H1 (cell line): ENCODE measurements at regions not wholly inside any gene's neighbourhood (a gene's known extent, or its start where the extent isn't known, plus 50 kb on each side); places are given as distances from the start of the nearest gene placed in this dataset.

Source experiments
- CTCF ChIA-PET: fragments of 300-600 bp; sonication (Branson Sonifier 250); formaldehyde crosslinking; loops from one replicate; lab custom pipeline; 2021; ENCODE audit not compliant: partially characterized antibody; lab: Charles Lee
- POLR2A ChIA-PET: fragments of 300-600 bp; sonication (Branson Sonifier 250); formaldehyde crosslinking; loops from one replicate; lab custom pipeline; 2021; ENCODE audit warnings: inconsistent platforms; ENCODE audit not compliant: partially characterized antibody; lab: Charles Lee
- DNase-seq, 2 experiments: peaks; one replicate each; pipeline versions ENCODE4 v3.0.0 to v3.0.0-alpha.2; 2010 to 2022; ENCODE audit warnings: low spot score in 2 of 2, low read depth in 1 of 2, mixed read lengths in 1 of 2
- FAIRE-seq: peaks from 2 replicates; lab custom pipeline; 2011; peaks lifted over from hg19 to GRCh38; lab: Jason Lieb, UNC
- H2AFZ ChIP-seq: 2 replicates; pipeline ENCODE4 v1.8.1; 2012; ENCODE audit warnings: low read length, inconsistent platforms
- H2AK5ac ChIP-seq: 2 replicates; pipeline ENCODE4 v1.6.1; 2013; ENCODE audit warnings: low read depth, low read length
- H2BK120ac ChIP-seq: replicated peaks from 2 replicates; pipeline ENCODE3; 2013; ENCODE audit warnings: low read depth, low read length, inconsistent platforms
- H2BK12ac ChIP-seq: 2 replicates; pipeline ENCODE4 v1.6.1; 2013; ENCODE audit warnings: low read depth, low read length
- H2BK15ac ChIP-seq: 2 replicates; pipeline ENCODE4 v1.6.1; 2013; ENCODE audit warnings: low read length
- H2BK20ac ChIP-seq: 2 replicates; pipeline ENCODE4 v1.6.1; 2013; ENCODE audit warnings: low read length
- H2BK5ac ChIP-seq: 2 replicates; pipeline ENCODE4 v1.6.1; 2013; ENCODE audit warnings: low read depth, low read length
- H3K14ac ChIP-seq: 2 replicates; pipeline ENCODE4 v1.6.1; 2013; ENCODE audit warnings: inconsistent platforms; ENCODE audit not compliant: insufficient read length
- H3K18ac ChIP-seq: 2 replicates; pipeline ENCODE4 v1.6.1; 2013; ENCODE audit warnings: low read length; ENCODE audit errors: extremely low read depth
- H3K23ac ChIP-seq: 2 replicates; pipeline ENCODE4 v1.6.1; 2013; ENCODE audit warnings: inconsistent platforms; ENCODE audit not compliant: insufficient read length
- H3K23me2 ChIP-seq: 2 replicates; pipeline ENCODE4 v1.6.1; 2013; ENCODE audit warnings: low read depth, low read length
- H3K27ac ChIP-seq: 2 replicates; pipeline ENCODE4 v1.6.1; 2011; ENCODE audit warnings: low read depth, low read length, inconsistent platforms
- H3K27me3 ChIP-seq, 4 experiments: replicated peaks in 1 of 4; 1 replicate in 1 of 4; 2 replicates in 3 of 4; pipeline versions ENCODE4 v1.6.1 to v1.8.1; 2011 to 2013; ENCODE audit warnings: low read length in 3 of 4, mild to moderate bottlenecking in 3 of 4, inconsistent platforms in 2 of 4, mixed read lengths in 2 of 4, moderate library complexity in 1 of 4; ENCODE audit not compliant: control insufficient read depth in 3 of 4, insufficient read depth in 3 of 4; ENCODE audit errors: extremely low read depth in 1 of 4
- H3K36me3 ChIP-seq, 4 experiments: 2 replicates each; pipeline versions ENCODE4 v1.6.1 to v1.8.1; 2011 to 2013; ENCODE audit warnings: mild to moderate bottlenecking in 4 of 4, low read length in 3 of 4, moderate library complexity in 2 of 4, control low read depth in 1 of 4, inconsistent platforms in 1 of 4; ENCODE audit not compliant: insufficient read depth in 4 of 4, control insufficient read depth in 2 of 4
- H3K4ac ChIP-seq: replicated peaks from 2 replicates; pipeline ENCODE3; 2013; ENCODE audit warnings: low read length, low read depth, mixed read lengths, inconsistent platforms; ENCODE audit not compliant: insufficient read length
- H3K4me1 ChIP-seq, 4 experiments: replicated peaks in 1 of 4; 1 replicate in 1 of 4; 2 replicates in 3 of 4; pipeline versions ENCODE4 v1.6.1 to v1.8.1; 2011 to 2013; ENCODE audit warnings: low read length in 3 of 4, inconsistent platforms in 2 of 4, mixed read lengths in 1 of 4; ENCODE audit not compliant: insufficient read depth in 4 of 4, control insufficient read depth in 3 of 4
- H3K4me2 ChIP-seq, 2 experiments: 2 replicates each; pipeline versions ENCODE4 v1.6.1 to v1.8.1; 2011 to 2013; ENCODE audit warnings: low read depth in 2 of 2, low read length in 2 of 2, control low read depth in 1 of 2, inconsistent platforms in 1 of 2, mild to moderate bottlenecking in 1 of 2; ENCODE audit not compliant: insufficient read depth in 1 of 2
- H3K4me3 ChIP-seq, 4 experiments: fragments of 200-600, 300-600 bp in 1 of 4; sonication (generic), shearing (Covaris generic), sonication (Bioruptor Twin) in 1 of 4; 2 replicates each; pipeline versions ENCODE4 v1.5.1 to v1.8.1; 2011 to 2016; ENCODE audit warnings: low read length in 4 of 4, low read depth in 3 of 4, control low read depth in 2 of 4, inconsistent platforms in 2 of 4, mild to moderate bottlenecking in 2 of 4, mixed read lengths in 1 of 4, moderate library complexity in 1 of 4; ENCODE audit not compliant: insufficient read depth in 2 of 4; ENCODE audit errors: extremely low read depth in 1 of 4
- H3K56ac ChIP-seq: replicated peaks from 2 replicates; pipeline ENCODE3; 2013; ENCODE audit warnings: low read depth, mild to moderate bottlenecking, mixed read lengths, low read length, inconsistent platforms; ENCODE audit not compliant: insufficient read length
- H3K79me1 ChIP-seq: 2 replicates; pipeline ENCODE4 v1.6.1; 2013; ENCODE audit warnings: low read depth, low read length, control low read depth
- H3K79me2 ChIP-seq, 2 experiments: 2 replicates each; pipeline versions ENCODE4 v1.6.1 to v1.8.1; 2012 to 2013; ENCODE audit warnings: low read length in 2 of 2, mild to moderate bottlenecking in 2 of 2, inconsistent platforms in 1 of 2; ENCODE audit not compliant: insufficient read depth in 2 of 2, control insufficient read depth in 1 of 2
- H3K9ac ChIP-seq, 4 experiments: replicated peaks in 1 of 4; 1 replicate in 1 of 4; 2 replicates in 3 of 4; pipeline versions ENCODE4 v1.6.1 to v1.8.1; 2011 to 2013; ENCODE audit warnings: low read depth in 3 of 4, low read length in 3 of 4, control low read depth in 2 of 4, mild to moderate bottlenecking in 2 of 4, moderate library complexity in 2 of 4, inconsistent platforms in 1 of 4; ENCODE audit errors: extremely low read depth in 1 of 4
- H3K9me3 ChIP-seq, 2 experiments: 2 replicates each; pipeline versions ENCODE4 v1.6.1 to v1.8.1; 2012 to 2013; ENCODE audit warnings: mild to moderate bottlenecking in 2 of 2, moderate library complexity in 2 of 2, control low read depth in 1 of 2, inconsistent platforms in 1 of 2, low read depth in 1 of 2, low read length in 1 of 2, mixed read lengths in 1 of 2; ENCODE audit not compliant: insufficient read depth in 2 of 2
- H4K20me1 ChIP-seq, 2 experiments: replicated peaks in 1 of 2; 2 replicates each; pipeline versions ENCODE3 to v1.8.1; 2011 to 2013; ENCODE audit warnings: inconsistent platforms in 2 of 2, low read length in 2 of 2, mild to moderate bottlenecking in 1 of 2; ENCODE audit not compliant: insufficient read depth in 2 of 2, control insufficient read depth in 1 of 2
- H4K5ac ChIP-seq: 2 replicates; pipeline ENCODE4 v1.6.1; 2013; ENCODE audit warnings: low read length, low read depth, mixed read lengths, inconsistent platforms; ENCODE audit not compliant: insufficient read length
- H4K8ac ChIP-seq: 2 replicates; pipeline ENCODE4 v1.8.0; 2013; ENCODE audit warnings: mild to moderate bottlenecking, moderate library complexity, low read length, inconsistent platforms; ENCODE audit not compliant: insufficient read depth; ENCODE audit errors: extremely low read depth
- H4K91ac ChIP-seq: replicated peaks from 2 replicates; pipeline ENCODE3; 2013; ENCODE audit warnings: low read length, mixed read lengths, inconsistent platforms; ENCODE audit not compliant: insufficient read length
- ATF3 ChIP-seq: IDR thresholded peaks from 2 replicates; pipeline ENCODE4 v1.6.1; 2011; ENCODE audit warnings: low read depth, mild to moderate bottlenecking, low read length; ENCODE audit not compliant: insufficient read depth
- BCL11A ChIP-seq, 2 experiments: IDR thresholded peaks; one replicate each; pipeline ENCODE4 v1.6.1; 2011; ENCODE audit warnings: low read depth in 2 of 2, low read length in 2 of 2, mild to moderate bottlenecking in 2 of 2
- CHD1 ChIP-seq: IDR thresholded peaks from 2 replicates; pipeline ENCODE4 v1.6.1; 2012; ENCODE audit warnings: low read depth, low read length, improper control_type of control experiment
- CHD2 ChIP-seq: IDR thresholded peaks from 2 replicates; pipeline ENCODE4 v1.6.1; 2012; ENCODE audit warnings: low read length, improper control_type of control experiment
- EGR1 ChIP-seq: IDR thresholded peaks from 2 replicates; pipeline ENCODE4 v1.6.1; 2011; ENCODE audit warnings: low read depth, low read length, borderline replicate concordance
- HDAC2 ChIP-seq, 2 experiments: fragments of 300-600 bp in 1 of 2; sonication (generic) in 1 of 2; IDR thresholded peaks; 2 replicates each; pipeline ENCODE4 v1.6.1; 2011 to 2012; ENCODE audit warnings: low read depth in 2 of 2, low read length in 2 of 2, mild to moderate bottlenecking in 2 of 2, moderate library complexity in 2 of 2, borderline replicate concordance in 1 of 2, inconsistent platforms in 1 of 2
- KDM1A ChIP-seq: fragments of 200-600, 300-600 bp; sonication (generic); IDR thresholded peaks from 2 replicates; pipeline ENCODE4 v1.7.1; 2016; ENCODE audit warnings: mild to moderate bottlenecking, low read length, borderline replicate concordance
- NANOG ChIP-seq: IDR thresholded peaks from 2 replicates; pipeline ENCODE4 v1.6.1; 2011; ENCODE audit warnings: low read length, low read depth, mild to moderate bottlenecking, inconsistent platforms; ENCODE audit not compliant: insufficient read depth, poor library complexity, severe bottlenecking
- PHF8 ChIP-seq: fragments of 200-600 bp; sonication (generic); conservative IDR thresholded peaks from 2 replicates; pipeline ENCODE4 v1.7.1; 2012; ENCODE audit warnings: low read depth, mild to moderate bottlenecking, inconsistent platforms, low read length, moderate library complexity
- SAP30 ChIP-seq: fragments of 300-600 bp; sonication (generic); IDR thresholded peaks from 2 replicates; pipeline ENCODE4 v1.7.1; 2012; ENCODE audit warnings: low read length, moderate library complexity, mild to moderate bottlenecking, inconsistent platforms; ENCODE audit not compliant: insufficient read depth, insufficient replicate concordance
- SUZ12 ChIP-seq: fragments of 200-600 bp; sonication (generic); IDR thresholded peaks from 2 replicates; pipeline ENCODE4 v1.6.1; 2012; ENCODE audit warnings: mild to moderate bottlenecking, inconsistent platforms, low read length, moderate library complexity, mixed read lengths
- TBP ChIP-seq: IDR thresholded peaks from 2 replicates; pipeline ENCODE4 v1.6.1; 2011; ENCODE audit warnings: low read depth, low read length, improper control_type of control experiment
- YY1 ChIP-seq: IDR thresholded peaks from 2 replicates; pipeline ENCODE4 v1.6.1; 2011; ENCODE audit warnings: low read depth, mild to moderate bottlenecking, low read length
- WGBS, 2 experiments: shearing (Covaris generic) in 1 of 2; methylation state at CpG; one replicate each; pipeline versions ENCODE4 v1.1.6 to v1.1.7; 2013 to 2015; ENCODE audit warnings: low lambda C conversion rate in 2 of 2, mixed read lengths in 2 of 2, inconsistent platforms in 1 of 2, low coverage in 1 of 2, missing lambda C conversion rate in 1 of 2; ENCODE audit not compliant: insufficient replicate concordance in 2 of 2, insufficient coverage in 1 of 2, insufficient read length in 1 of 2; ENCODE audit errors: extremely low coverage in 1 of 2, missing lambda C conversion rate in 1 of 2; 5-methylcytosine and 5-hydroxymethylcytosine counted together

GRCh38 chr18:2150566-2150965 lies 420.7 kb downstream of the METTL4 start:
- Histone ChIP-seq H3K56ac (no peak overlapping the region), H4K8ac (no peak overlapping the region), H2BK5ac (no peak overlapping the region), H3K4me2 (no peak overlapping the region), H3K79me2 (no peaks in the 10 kb centered on the region), H3K4me3 (no peak overlapping the region), H4K91ac (no peak overlapping the region), H3K4ac (no peak overlapping the region), H3K14ac (no peak overlapping the region), H2BK15ac (no peak overlapping the region), H3K9ac (no peak overlapping the region), H3K23ac (no peak overlapping the region), H2BK20ac (no peak overlapping the region), H4K20me1 (no peaks in the 10 kb centered on the region), H3K27ac (no peak overlapping the region), H3K23me2 (no peaks in the 10 kb centered on the region), H3K18ac (no peak overlapping the region), H4K5ac (no peak overlapping the region), H2AK5ac (no peak overlapping the region), H3K4me1 (no peaks in the 10 kb centered on the region), H3K27me3 (no peaks in the 10 kb centered on the region)
- ChIA-PET CTCF (interaction anchor here (1.6 kb wide), 1 partner anchor 20 kb away, joined by 3 read pairs; no protein-coding TSS in a partner anchor), POLR2A (no interaction called here)
- DNase-seq (no peak), FAIRE-seq (no peak)
- TF ChIP-seq KDM1A (no peak), SAP30 (no peak), CHD1 (no peak), EGR1 (no peak), PHF8 (no peak), HDAC2 (IDR thresholded peaks at IDR 0.05; ENCODE audit: borderline replicate concordance in 1 of 2, low read depth in 2 of 2, low read length in 2 of 2) (no peak), BCL11A (IDR thresholded peaks at IDR 0.05; ENCODE audit: low read depth in 2 of 2, low read length in 2 of 2) (no peak), CHD2 (no peak), NANOG (no peak), ATF3 (no peak), YY1 (no peak), TBP (no peak), SUZ12 (no peak)
- TF ChIP-seq, all 59 proteins: peak for 0
- no peaks in the 10 kb centered on the region for H3K79me1 ChIP-seq
- no peaks in the 10 kb centered on the region; a peak in 1 of 4 replicates for H3K9me3 ChIP-seq
- 91% methylated on average over 1 of the region's 1 CpG; no CpG with 5 or more reads in 1 of the 2 experiments for WGBS, 2 experiments
- no peak overlapping the region for H2AFZ ChIP-seq
- H3K36me3 ChIP-seq, result no peaks in the 10 kb centered on the region
- no peak overlapping the region for H2BK12ac ChIP-seq
- no peak overlapping the region for H2BK120ac ChIP-seq
